IMR-90 (cell line): ENCODE measurements at regions not wholly inside any gene's neighbourhood (a gene's known extent, or its start where the extent isn't known, plus 50 kb on each side); places are given as distances from the start of the nearest gene placed in this dataset.

Source experiments
- ATAC-seq: fragments of 200-7000 bp; cut with Tn5 transposase; 2 replicates; pipeline ENCODE4 v1.9.1; 2020; ENCODE audit warnings: low read depth, mild to moderate bottlenecking, moderate library complexity
- BruUV-seq: library from RNA; stranded (reverse); fragments of 400-500 nt; replicated peaks from 2 replicates; lab custom pipeline; 2021; lab: Mats Ljungman, UMichigan
- CTCF ChIA-PET: fragments of 300-600 bp; formaldehyde crosslinking; extraction: SDS; loops from one replicate; lab custom pipeline; 2021; ENCODE audit warnings: antibody characterized with exemption; lab: Yijun Ruan, JAX
- POLR2A ChIA-PET: fragments of 300-600 bp; sonication (Branson Sonifier 250); formaldehyde crosslinking; loops from one replicate; lab custom pipeline; 2022; ENCODE audit warnings: antibody characterized with exemption; ENCODE audit not compliant: unreplicated experiment; lab: Charles Lee
- DNase-seq: peaks from one replicate; pipeline ENCODE4 v3.0.0; 2013
- H2AFZ ChIP-seq: replicated peaks from 2 replicates; pipeline ENCODE3; 2013; ENCODE audit warnings: low read length, mild to moderate bottlenecking; ENCODE audit not compliant: poor library complexity
- H2AK5ac ChIP-seq: 2 replicates; pipeline ENCODE4 v1.6.1; 2013; ENCODE audit warnings: low read depth, low read length, inconsistent platforms
- H2AK9ac ChIP-seq: replicated peaks from 2 replicates; pipeline ENCODE3; 2013; ENCODE audit warnings: mild to moderate bottlenecking, low read depth, low read length, moderate library complexity; ENCODE audit not compliant: poor library complexity
- H2BK120ac ChIP-seq: 2 replicates; pipeline ENCODE4 v1.6.1; 2013; ENCODE audit warnings: low read depth, low read length, inconsistent platforms
- H2BK15ac ChIP-seq: 3 replicates; pipeline ENCODE4 v1.6.1; 2013; ENCODE audit warnings: low read depth, low read length, inconsistent platforms
- H2BK20ac ChIP-seq: 2 replicates; pipeline ENCODE4 v1.6.1; 2013; ENCODE audit warnings: low read depth, mild to moderate bottlenecking, inconsistent platforms, low read length, moderate library complexity
- H2BK5ac ChIP-seq: 2 replicates; pipeline ENCODE4 v1.6.1; 2013; ENCODE audit warnings: mild to moderate bottlenecking, low read depth, low read length, inconsistent platforms; ENCODE audit not compliant: poor library complexity, severe bottlenecking
- H3K14ac ChIP-seq: replicated peaks from 2 replicates; pipeline ENCODE4 v1.6.1; 2013; ENCODE audit warnings: low read depth, low read length, inconsistent platforms
- H3K18ac ChIP-seq: 2 replicates; pipeline ENCODE4 v1.6.1; 2013; ENCODE audit warnings: low read depth, low read length, control low read depth
- H3K23ac ChIP-seq: 2 replicates; pipeline ENCODE4 v1.6.1; 2013; ENCODE audit warnings: low read depth, low read length, inconsistent platforms
- H3K27ac ChIP-seq: 2 replicates; pipeline ENCODE4 v1.5.1; 2013; ENCODE audit warnings: mild to moderate bottlenecking, control low read depth, low read length; ENCODE audit not compliant: insufficient read depth
- H3K27me3 ChIP-seq: 2 replicates; pipeline ENCODE4 v1.6.1; 2013; ENCODE audit warnings: low read length; ENCODE audit not compliant: control insufficient read depth, insufficient read depth
- H3K36me3 ChIP-seq: 2 replicates; pipeline ENCODE4 v1.6.1; 2013; ENCODE audit warnings: low read length, mixed read lengths; ENCODE audit not compliant: control insufficient read depth, insufficient read depth
- H3K4ac ChIP-seq: 2 replicates; pipeline ENCODE4 v1.6.1; 2013; ENCODE audit warnings: low read depth, low read length, inconsistent platforms
- H3K4me1 ChIP-seq: 2 replicates; pipeline ENCODE4 v1.6.1; 2013; ENCODE audit warnings: low read length, mixed read lengths; ENCODE audit not compliant: control insufficient read depth, insufficient read depth
- H3K4me2 ChIP-seq: 2 replicates; pipeline ENCODE4 v1.6.1; 2013; ENCODE audit warnings: low read depth, mild to moderate bottlenecking, control low read depth, low read length, moderate library complexity
- H3K4me3 ChIP-seq: 2 replicates; pipeline ENCODE4 v1.5.1; 2013; ENCODE audit warnings: low read depth, mild to moderate bottlenecking, control low read depth, low read length, moderate library complexity; ENCODE audit not compliant: insufficient read depth
- H3K56ac ChIP-seq: 2 replicates; pipeline ENCODE4 v1.6.1; 2013; ENCODE audit warnings: low read length, inconsistent platforms; ENCODE audit not compliant: insufficient read depth; ENCODE audit errors: extremely low read depth
- H3K79me1 ChIP-seq, 2 experiments: 2 replicates each; pipeline ENCODE4 v1.6.1; 2013; ENCODE audit warnings: low read length in 2 of 2, inconsistent platforms in 1 of 2, low read depth in 1 of 2
- H3K9ac ChIP-seq: 2 replicates; pipeline ENCODE4 v1.6.1; 2013; ENCODE audit warnings: low read depth, low read length, control low read depth
- H3K9me1 ChIP-seq: 2 replicates; pipeline ENCODE4 v1.6.1; 2013; ENCODE audit warnings: low read length, inconsistent platforms; ENCODE audit not compliant: insufficient read depth
- H3K9me3 ChIP-seq: 2 replicates; pipeline ENCODE4 v1.6.1; 2013; ENCODE audit warnings: low read length; ENCODE audit not compliant: control insufficient read depth, insufficient read depth
- H4K20me1 ChIP-seq: 2 replicates; pipeline ENCODE4 v1.6.1; 2013; ENCODE audit warnings: low read length, inconsistent platforms; ENCODE audit not compliant: insufficient read depth
- H4K5ac ChIP-seq: 2 replicates; pipeline ENCODE4 v1.6.1; 2013; ENCODE audit warnings: mild to moderate bottlenecking, low read depth, low read length, control low read depth
- H4K8ac ChIP-seq, 2 experiments: 2 replicates each; pipeline ENCODE4 v1.6.1; 2013; ENCODE audit warnings: low read depth in 2 of 2, low read length in 2 of 2, control low read depth in 1 of 2, inconsistent platforms in 1 of 2
- H4K91ac ChIP-seq: 2 replicates; pipeline ENCODE4 v1.6.1; 2013; ENCODE audit warnings: low read depth, low read length, inconsistent platforms; ENCODE audit not compliant: insufficient read depth
- BHLHE40 ChIP-seq: fragments of 150-350 bp; IDR thresholded peaks from 2 replicates; pipeline ENCODE4 v1.6.1; 2016; ENCODE audit warnings: mild to moderate bottlenecking, low read depth, low read length
- CEBPB ChIP-seq: IDR thresholded peaks from 2 replicates; pipeline ENCODE4 v1.6.1; 2012; ENCODE audit warnings: low read depth, low read length, improper control_type of control experiment
- CTCF ChIP-seq: conservative IDR thresholded peaks from 2 replicates; pipeline ENCODE4 v1.5.1; 2012; ENCODE audit warnings: mild to moderate bottlenecking, low read depth, low read length, improper control_type of control experiment
- ELK1 ChIP-seq: fragments of 150-350 bp; IDR thresholded peaks from 2 replicates; pipeline ENCODE4 v1.6.1; 2016; ENCODE audit warnings: low read depth, mild to moderate bottlenecking, low read length, moderate library complexity, borderline replicate concordance
- FOS ChIP-seq: fragments of 150-350 bp; IDR thresholded peaks from 2 replicates; pipeline ENCODE4 v1.6.1; 2016; ENCODE audit warnings: low read depth, low read length
- MAFK ChIP-seq: IDR thresholded peaks from 2 replicates; pipeline ENCODE4 v1.6.1; 2012; ENCODE audit warnings: low read depth, low read length, improper control_type of control experiment
- MXI1 ChIP-seq: IDR thresholded peaks from 2 replicates; pipeline ENCODE4 v1.6.1; 2012; ENCODE audit warnings: low read depth, mild to moderate bottlenecking, low read length, moderate library complexity, borderline replicate concordance
- NFE2L2 ChIP-seq: fragments of 150-350 bp; IDR thresholded peaks from 2 replicates; pipeline ENCODE4 v1.6.1; 2016; ENCODE audit warnings: low read depth, mild to moderate bottlenecking, low read length
- POLR2A ChIP-seq: IDR thresholded peaks from 2 replicates; pipeline ENCODE4 v1.6.1; 2012; ENCODE audit warnings: mild to moderate bottlenecking, low read depth, low read length
- RAD21 ChIP-seq: IDR thresholded peaks from 2 replicates; pipeline ENCODE4 v1.6.1; 2012; ENCODE audit warnings: low read length, improper control_type of control experiment
- RFX5 ChIP-seq: IDR thresholded peaks from 2 replicates; pipeline ENCODE4 v1.8.0; 2012; ENCODE audit warnings: low read depth, mild to moderate bottlenecking, low read length, moderate library complexity
- SMC3 ChIP-seq: fragments of 150-350 bp; IDR thresholded peaks from 2 replicates; pipeline ENCODE4 v1.6.1; 2016; ENCODE audit warnings: low read depth, mild to moderate bottlenecking, antibody characterized with exemption, low read length, moderate library complexity
- WGBS, 2 experiments: methylation state at CpG; one replicate each; pipeline versions ENCODE4 v1.1.5 to v1.1.7; 2013; ENCODE audit warnings: missing lambda C conversion rate in 2 of 2; ENCODE audit not compliant: insufficient read length in 1 of 2; ENCODE audit errors: extremely low coverage in 2 of 2; 5-methylcytosine and 5-hydroxymethylcytosine counted together
- dilution Hi-C: fragments of 300-500 bp; cut with HindIII; formaldehyde crosslinking; loops from one replicate; pipeline ENCODE4 v1.14.3; 2018; ENCODE audit warnings: low sequenced_read_pairs; ENCODE audit not compliant: unreplicated experiment
- in situ Hi-C: fragments of 300-500 bp; cut with MboI; formaldehyde crosslinking; loops from 3 replicates; pipeline ENCODE4 v1.14.3; 2019; ENCODE audit warnings: low sequenced_read_pairs, inconsistent platforms, mixed read lengths
- intact Hi-C: fragments of 100-400 bp; cut with micrococcal nuclease; formaldehyde crosslinking; loops from 2 replicates; pipeline ENCODE4 v1.10.0; 2022
- TF ChIP-seq, protein P1 (sequence below): fragments of 150-350 bp; IDR thresholded peaks from 2 replicates; pipeline ENCODE4 v1.6.1; 2017; ENCODE audit warnings: mild to moderate bottlenecking, antibody characterized with exemption, low read length, low read depth

DNA sequence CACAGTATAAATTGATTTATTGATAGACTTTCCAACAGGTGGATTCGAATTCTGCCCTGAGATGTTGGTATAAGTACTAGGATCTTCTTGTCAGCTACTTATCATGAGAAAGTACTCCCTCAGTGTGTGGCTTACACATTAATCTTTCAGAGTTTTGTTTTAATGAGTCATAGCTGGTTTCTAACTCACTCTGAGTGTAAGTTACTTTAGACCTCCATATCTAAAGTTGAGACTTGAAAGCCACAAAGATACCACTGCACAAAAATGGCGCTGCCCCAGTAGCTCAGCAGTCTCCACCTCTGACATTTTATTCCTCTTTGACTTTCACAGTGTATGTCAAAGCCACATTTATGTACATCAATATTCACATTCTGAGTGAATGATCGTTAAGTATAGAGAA lies 318.5 kb downstream of the ARAP2 start:
- H3K9ac ChIP-seq, result no peak overlapping the region
- H3K27ac ChIP-seq, result no peak overlapping the region
- H3K4me1 ChIP-seq, result no peaks in the 10 kb centered on the region
- no peaks in the 10 kb centered on the region for H3K9me1 ChIP-seq
- intact Hi-C loops (no loop called here), in situ Hi-C loops (no loop called here), dilution Hi-C loops (no loop called here)
- no peak overlapping the region for H2BK20ac ChIP-seq
- POLR2A ChIA-PET, result no interaction called here
- H4K8ac ChIP-seq, result no peak overlapping the region
- ATAC-seq, result no peak
- H3K36me3 ChIP-seq, result no peaks in the 10 kb centered on the region
- no peaks in the 10 kb centered on the region for H3K79me1 ChIP-seq
- no peaks in the 10 kb centered on the region for H3K27me3 ChIP-seq
- no CpG with 5 or more reads among the region's 3 CpGs for WGBS, 2 experiments
- H3K23ac ChIP-seq, result no peak overlapping the region
- H2AK9ac ChIP-seq, result no peak overlapping the region
- H3K4me2 ChIP-seq, result no peak overlapping the region
- H3K4ac ChIP-seq, result no peak overlapping the region
- H2AK5ac ChIP-seq, result no peak overlapping the region
- no peak overlapping the region for H3K56ac ChIP-seq
- H3K4me3 ChIP-seq, result no peak overlapping the region
- no peak overlapping the region for H2AFZ ChIP-seq
- no peak for DNase-seq
- H3K18ac ChIP-seq, result no peak overlapping the region
- H2BK5ac ChIP-seq, result no peak overlapping the region
- no TSS peak for BruUV-seq
- H2BK120ac ChIP-seq, result no peak overlapping the region
- H2BK15ac ChIP-seq, result no peak overlapping the region
- H4K5ac ChIP-seq, result no peak overlapping the region
- CTCF ChIA-PET, result no interaction called here
- no peaks in the 10 kb centered on the region for H3K9me3 ChIP-seq
- no peak overlapping the region for H3K14ac ChIP-seq
- no peak overlapping the region for H4K91ac ChIP-seq
- TF ChIP-seq MAFK (no peak), CTCF (no peak), POLR2A (no peak), FOS (no peak), NFE2L2 (no peak), BHLHE40 (no peak), RAD21 (no peak), CEBPB (no peak), ELK1 (no peak), SMC3 (no peak), MXI1 (no peak), RFX5 (no peak)
- TF ChIP-seq, protein P1, sequence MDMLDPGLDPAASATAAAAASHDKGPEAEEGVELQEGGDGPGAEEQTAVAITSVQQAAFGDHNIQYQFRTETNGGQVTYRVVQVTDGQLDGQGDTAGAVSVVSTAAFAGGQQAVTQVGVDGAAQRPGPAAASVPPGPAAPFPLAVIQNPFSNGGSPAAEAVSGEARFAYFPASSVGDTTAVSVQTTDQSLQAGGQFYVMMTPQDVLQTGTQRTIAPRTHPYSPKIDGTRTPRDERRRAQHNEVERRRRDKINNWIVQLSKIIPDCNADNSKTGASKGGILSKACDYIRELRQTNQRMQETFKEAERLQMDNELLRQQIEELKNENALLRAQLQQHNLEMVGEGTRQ, result no peak
- H4K20me1 ChIP-seq, result no peaks in the 10 kb centered on the region
